ENCODE measurements at regions not wholly inside any gene's neighbourhood (a gene's known extent, or its start where the extent isn't known, plus 50 kb on each side); places are given as distances from the start of the nearest gene placed in this dataset.
A peak's percentile ranks its signal among the peaks of the same experiment; 100 is the strongest.

DNA sequence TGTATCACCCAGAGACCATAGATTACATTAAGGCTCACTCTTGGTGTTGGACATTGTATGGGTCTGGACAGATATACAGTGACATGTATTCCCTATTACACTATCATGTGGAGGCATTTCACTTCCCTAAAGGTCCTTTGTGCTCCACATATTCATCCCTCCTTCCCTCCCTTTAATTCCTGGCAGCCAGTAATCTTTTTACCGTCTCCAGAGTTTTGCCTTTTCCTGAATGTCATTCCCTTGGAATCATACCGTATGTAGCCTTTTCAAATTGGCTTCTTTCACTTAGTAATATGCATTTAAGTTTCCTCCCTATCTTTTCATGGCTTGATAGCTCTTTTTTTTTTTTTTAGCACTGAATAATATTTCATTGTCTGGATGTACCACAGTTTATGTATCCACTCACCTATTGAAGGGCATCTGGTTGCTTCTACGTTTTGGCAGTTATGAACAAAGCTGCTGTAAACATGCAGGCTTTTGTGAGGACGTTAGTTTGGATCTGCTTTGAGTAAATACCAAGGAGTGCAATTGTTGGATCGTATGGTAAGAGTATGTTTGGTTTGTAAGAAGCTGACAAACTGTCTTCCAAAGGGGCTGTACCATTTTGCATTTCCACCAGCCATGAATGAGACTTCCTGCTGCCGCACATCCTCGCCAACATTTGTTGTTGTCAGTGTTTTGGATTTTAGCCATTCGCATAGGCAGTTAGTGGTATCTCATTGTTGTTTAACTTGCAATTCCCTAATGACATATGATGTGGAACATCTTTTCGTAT lies 122.1 kb upstream of the SMIM23 start:
- DNase-seq (ENCODE audit: low read depth), result no peak
- no peak overlapping the region for H3K4me3 ChIP-seq (ENCODE audit: low read depth, low read length)
- no peak for TF ChIP-seq CTCF (conservative IDR thresholded peaks at IDR 0.05; ENCODE audit: low read depth, low read length)

DNA sequence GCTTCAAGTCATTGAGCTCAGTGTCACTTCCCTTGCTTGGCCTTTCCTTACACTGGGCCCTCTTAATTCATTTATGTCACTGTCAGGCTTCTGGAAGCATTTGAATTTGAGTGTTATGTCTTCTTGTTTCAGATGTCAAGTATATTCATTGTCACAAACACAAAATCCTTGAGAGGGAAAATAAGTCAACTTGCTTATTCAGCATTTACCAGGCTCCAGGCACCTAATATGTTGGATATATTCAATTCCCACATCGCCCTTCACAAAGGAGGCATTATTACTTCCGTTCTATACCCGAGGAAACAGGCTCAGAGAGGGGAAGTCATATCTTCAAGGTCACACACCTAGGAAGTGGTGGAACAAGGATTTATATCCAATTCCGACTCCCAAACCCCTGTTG lies 121.1 kb upstream of the SMIM23 start:
- TF ChIP-seq CTCF (conservative IDR thresholded peaks at IDR 0.05; ENCODE audit: low read depth, low read length), result no peak

GRCh38 chr5:171666815-171667214 lies 118.8 kb upstream of the SMIM23 start:
- no peak for DNase-seq (ENCODE audit: low read depth)
- H3K4me3 ChIP-seq (ENCODE audit: low read depth, low read length), result no peak overlapping the region
- no peak for TF ChIP-seq CTCF (conservative IDR thresholded peaks at IDR 0.05; ENCODE audit: low read depth, low read length)

More for the DNA sequence above, 121.1 kb upstream of the SMIM23 start:
- no peak for DNase-seq (ENCODE audit: low read depth)
- no peak overlapping the region for H3K4me3 ChIP-seq (ENCODE audit: low read depth, low read length)

- peak; percentile 87 for DNase-seq (ENCODE audit: low read depth)
- H3K4me3 ChIP-seq (ENCODE audit: low read depth, low read length), result peak overlapping the region; percentile 36
- peak; percentile 47 for TF ChIP-seq CTCF (conservative IDR thresholded peaks at IDR 0.05; ENCODE audit: low read depth, low read length)
Observed at GRCh38 chr5:171667341-171668096, 118.1 kb upstream of the SMIM23 start.

DNA sequence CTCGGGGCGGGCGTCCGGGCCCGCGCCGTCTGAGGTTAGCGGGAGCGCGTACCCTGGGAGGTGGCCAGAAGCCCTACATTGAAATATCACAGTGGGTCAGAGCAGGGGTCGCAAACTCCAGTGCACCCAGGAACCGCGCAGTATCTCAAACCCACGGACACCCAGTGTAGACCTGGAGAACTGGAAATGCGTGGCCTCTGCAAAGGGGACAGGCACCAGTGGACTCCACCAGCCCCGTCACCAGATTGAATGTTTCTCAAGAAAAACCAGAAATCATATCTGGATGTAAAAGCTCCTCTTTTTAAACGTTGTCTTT lies 117.6 kb upstream of the SMIM23 start:
- no peak for TF ChIP-seq CTCF (conservative IDR thresholded peaks at IDR 0.05; ENCODE audit: low read depth, low read length)
- peak overlapping the region; percentile 36 for H3K4me3 ChIP-seq (ENCODE audit: low read depth, low read length)
- DNase-seq (ENCODE audit: low read depth), result no peak

DNA sequence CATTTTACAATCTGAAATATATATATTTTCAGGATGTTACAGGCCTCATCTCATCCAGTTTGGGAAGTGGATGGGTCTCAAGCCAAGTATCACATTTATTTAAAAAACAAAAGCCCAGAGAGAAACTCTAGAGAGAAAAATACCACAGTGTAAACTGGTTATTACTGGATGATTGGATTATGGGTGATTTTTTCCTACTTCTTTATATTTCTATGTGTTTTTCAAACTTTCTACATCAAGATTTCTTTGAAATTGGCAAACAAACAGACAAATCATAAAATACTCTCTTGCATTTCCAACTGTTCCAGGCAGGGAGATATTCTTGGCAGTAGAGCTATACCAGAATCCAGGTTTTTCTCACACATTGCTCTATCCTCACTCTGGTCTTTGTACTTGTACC lies 116.0 kb upstream of the SMIM23 start:
- no peak overlapping the region for H3K4me3 ChIP-seq (ENCODE audit: low read depth, low read length)
- TF ChIP-seq CTCF (conservative IDR thresholded peaks at IDR 0.05; ENCODE audit: low read depth, low read length), result no peak
- no peak for DNase-seq (ENCODE audit: low read depth)
